ENCODE measurements at regions not wholly inside any gene's neighbourhood (a gene's known extent, or its start where the extent isn't known, plus 50 kb on each side); places are given as distances from the start of the nearest gene placed in this dataset.
"Not testable (repeated sequence)": the region's sequence is repeated elsewhere in the genome, so short reads cannot be mapped to it uniquely, and the experiment has no call there.

GRCh38 chr12:24632466-24632865, 316.4 kb downstream of the BCAT1 start:
- ATAC-seq, result no peak
- Mint-ChIP-seq H3K36me3 (ENCODE audit: low read depth) (no peaks in the 10 kb centered on the region), H3K4me1 (no peaks in the 10 kb centered on the region), H3K27ac (no peak overlapping the region), H3K9me3 (ENCODE audit: low read depth) (peaks cover 3% of the 10 kb centered on the region), H3K27me3 (no peaks in the 10 kb centered on the region), H3K4me3 (no peak overlapping the region)
- DNase-seq, result no peak
- ChIA-PET CTCF (no interaction called here), POLR2A (no interaction called here)
- intact Hi-C loops (cut with DNase I, micrococcal nuclease), result no loop called here

- ChIA-PET CTCF (no interaction called here), POLR2A (no interaction called here)
- intact Hi-C loops (cut with DNase I, micrococcal nuclease), result no loop called here
- H3K27me3 Mint-ChIP-seq, result no peaks in the 10 kb centered on the region
- H3K9me3 Mint-ChIP-seq (ENCODE audit: low read depth), result peaks cover 3% of the 10 kb centered on the region
- no peak overlapping the region for H3K4me3 Mint-ChIP-seq
- no peaks in the 10 kb centered on the region for H3K36me3 Mint-ChIP-seq (ENCODE audit: low read depth)
- H3K4me1 Mint-ChIP-seq, result no peaks in the 10 kb centered on the region
- H3K27ac Mint-ChIP-seq, result no peak overlapping the region
- no peak for DNase-seq
- ATAC-seq, result no peak
Measured at GRCh38 chr12:24631676-24632426, 317.1 kb downstream of the BCAT1 start.

GRCh38 chr12:24630856-24631255, 318.0 kb downstream of the BCAT1 start:
- H3K9me3 Mint-ChIP-seq (ENCODE audit: low read depth), result peaks cover 3% of the 10 kb centered on the region
- CTCF ChIA-PET, result no interaction called here
- no peak overlapping the region for H3K4me3 Mint-ChIP-seq
- H3K36me3 Mint-ChIP-seq (ENCODE audit: low read depth), result no peaks in the 10 kb centered on the region
- POLR2A ChIA-PET, result no interaction called here
- ATAC-seq, result no peak
- intact Hi-C loops (cut with DNase I, micrococcal nuclease), result no loop called here
- H3K4me1 Mint-ChIP-seq, result no peaks in the 10 kb centered on the region
- no peak overlapping the region for H3K27ac Mint-ChIP-seq
- no peak for DNase-seq
- no peaks in the 10 kb centered on the region for H3K27me3 Mint-ChIP-seq

GRCh38 chr12:24630446-24630845, 318.5 kb downstream of the BCAT1 start:
- Mint-ChIP-seq H3K36me3 (ENCODE audit: low read depth) (no peaks in the 10 kb centered on the region), H3K9me3 (ENCODE audit: low read depth) (peaks cover 3% of the 10 kb centered on the region), H3K4me1 (no peaks in the 10 kb centered on the region), H3K4me3 (no peak overlapping the region), H3K27ac (no peak overlapping the region), H3K27me3 (no peaks in the 10 kb centered on the region)
- ATAC-seq, result no peak
- no peak for DNase-seq
- intact Hi-C loops (cut with DNase I, micrococcal nuclease), result no loop called here
- CTCF ChIA-PET, result no interaction called here
- POLR2A ChIA-PET, result no interaction called here

GRCh38 chr12:24625103-24625502, 323.8 kb downstream of the BCAT1 start:
- ATAC-seq, result no peak
- POLR2A ChIA-PET, result no interaction called here
- H3K27me3 Mint-ChIP-seq, result peaks cover 4% of the 10 kb centered on the region
- no peak overlapping the region for H3K27ac Mint-ChIP-seq
- DNase-seq, result no peak
- intact Hi-C loops (cut with DNase I, micrococcal nuclease), result no loop called here
- no peak overlapping the region for H3K4me3 Mint-ChIP-seq
- H3K36me3 Mint-ChIP-seq (ENCODE audit: low read depth), result no peaks in the 10 kb centered on the region
- H3K4me1 Mint-ChIP-seq, result no peaks in the 10 kb centered on the region
- CTCF ChIA-PET, result no interaction called here
- peaks cover 13% of the 10 kb centered on the region for H3K9me3 Mint-ChIP-seq (ENCODE audit: low read depth)

GRCh38 chr12:24619954-24620353, 328.9 kb downstream of the BCAT1 start:
- not testable (repeated sequence) for H3K4me1 Mint-ChIP-seq, H3K27ac Mint-ChIP-seq
- CTCF ChIA-PET, result interaction anchor here (0.6 kb wide), 1 partner anchor 926 kb away, joined by 3 read pairs; no protein-coding TSS in a partner anchor

GRCh38 chr12:24617471-24617870, 331.4 kb downstream of the BCAT1 start:
- no peak for DNase-seq

More at GRCh38 chr12:24619954-24620353, 328.9 kb downstream of the BCAT1 start:
- DNase-seq; POLR2A ChIA-PET; intact Hi-C loops (cut with DNase I, micrococcal nuclease); H3K9me3 Mint-ChIP-seq (ENCODE audit: low read depth); H3K27me3 Mint-ChIP-seq; ATAC-seq; H3K36me3 Mint-ChIP-seq (ENCODE audit: low read depth); H3K4me3 Mint-ChIP-seq: not testable (repeated sequence)

GRCh38 chr12:24615967-24616411, 332.9 kb downstream of the BCAT1 start:
- peaks cover 3% of the 10 kb centered on the region for H3K9me3 Mint-ChIP-seq (ENCODE audit: low read depth)
- H3K27me3 Mint-ChIP-seq, result peaks cover 5% of the 10 kb centered on the region
- no peak overlapping the region for H3K4me3 Mint-ChIP-seq
- H3K36me3 Mint-ChIP-seq (ENCODE audit: low read depth), result no peaks in the 10 kb centered on the region
- intact Hi-C loops (cut with DNase I, micrococcal nuclease), result no loop called here
- ATAC-seq (no peak), DNase-seq (no peak)
- ChIA-PET POLR2A (no interaction called here), CTCF (no interaction called here)
- no peaks in the 10 kb centered on the region for H3K4me1 Mint-ChIP-seq
- H3K27ac Mint-ChIP-seq, result no peak overlapping the region

More at GRCh38 chr12:24617471-24617870, 331.4 kb downstream of the BCAT1 start:
- ATAC-seq, result no peak
- intact Hi-C loops (cut with DNase I, micrococcal nuclease), result no loop called here
- Mint-ChIP-seq H3K27me3 (peaks cover 5% of the 10 kb centered on the region), H3K27ac (no peak overlapping the region), H3K4me3 (no peak overlapping the region), H3K36me3 (ENCODE audit: low read depth) (no peaks in the 10 kb centered on the region), H3K4me1 (no peaks in the 10 kb centered on the region), H3K9me3 (ENCODE audit: low read depth) (peaks cover 5% of the 10 kb centered on the region)
- POLR2A ChIA-PET, result no interaction called here
- CTCF ChIA-PET, result no interaction called here

- intact Hi-C loops (cut with DNase I, micrococcal nuclease), result no loop called here
Measured at GRCh38 chr12:24608637-24609285, 340.1 kb downstream of the BCAT1 start.

GRCh38 chr12:24608108-24608507, 340.8 kb downstream of the BCAT1 start:
- no peak for ATAC-seq
- intact Hi-C loops (cut with DNase I, micrococcal nuclease), result no loop called here
- H3K4me3 Mint-ChIP-seq, result no peak overlapping the region

More at GRCh38 chr12:24608637-24609285, 340.1 kb downstream of the BCAT1 start:
- CTCF ChIA-PET, result interaction anchor here (0.8 kb wide), 1 partner anchor 11 kb away, joined by 3 read pairs; no protein-coding TSS in a partner anchor
- H3K27me3 Mint-ChIP-seq, result no peaks in the 10 kb centered on the region
- DNase-seq (no peak), ATAC-seq (no peak)
- no peak overlapping the region for H3K27ac Mint-ChIP-seq
- H3K4me1 Mint-ChIP-seq, result peaks cover 2% of the 10 kb centered on the region
- POLR2A ChIA-PET, result no interaction called here
- H3K36me3 Mint-ChIP-seq (ENCODE audit: low read depth), result no peaks in the 10 kb centered on the region
- peaks cover 6% of the 10 kb centered on the region for H3K9me3 Mint-ChIP-seq (ENCODE audit: low read depth)
- H3K4me3 Mint-ChIP-seq, result no peak overlapping the region

GRCh38 chr12:24605916-24606315, 343.0 kb downstream of the BCAT1 start:
- Mint-ChIP-seq H3K9me3 (ENCODE audit: low read depth) (peaks cover 3% of the 10 kb centered on the region), H3K4me3 (no peak overlapping the region), H3K36me3 (ENCODE audit: low read depth) (no peaks in the 10 kb centered on the region), H3K4me1 (peaks cover 3% of the 10 kb centered on the region), H3K27me3 (no peaks in the 10 kb centered on the region), H3K27ac (no peak overlapping the region)
- no peak for ATAC-seq
- no peak for DNase-seq
- POLR2A ChIA-PET, result no interaction called here
- intact Hi-C loops (cut with DNase I, micrococcal nuclease), result no loop called here
- CTCF ChIA-PET, result interaction anchor here (0.6 to 0.7 kb wide), 2 partner anchors 47 to 757 kb away, joined by 3 read pairs; no protein-coding TSS in a partner anchor

More at GRCh38 chr12:24608108-24608507, 340.8 kb downstream of the BCAT1 start:
- POLR2A ChIA-PET, result no interaction called here
- no peaks in the 10 kb centered on the region for H3K36me3 Mint-ChIP-seq (ENCODE audit: low read depth)
- peaks cover 2% of the 10 kb centered on the region for H3K4me1 Mint-ChIP-seq
- CTCF ChIA-PET, result interaction anchor here (0.8 kb wide), 1 partner anchor 10 kb away, joined by 3 read pairs; no protein-coding TSS in a partner anchor
- peaks cover 6% of the 10 kb centered on the region for H3K9me3 Mint-ChIP-seq (ENCODE audit: low read depth)
- H3K27ac Mint-ChIP-seq, result no peak overlapping the region
- H3K27me3 Mint-ChIP-seq, result no peaks in the 10 kb centered on the region
- DNase-seq, result no peak

GRCh38 chr12:24605466-24605865, 343.4 kb downstream of the BCAT1 start:
- H3K4me3 Mint-ChIP-seq, result no peak overlapping the region
- ChIA-PET POLR2A (no interaction called here), CTCF (interaction anchor here (0.6 to 0.7 kb wide), 2 partner anchors 48 to 758 kb away, joined by 3 read pairs; no protein-coding TSS in a partner anchor)
- H3K27me3 Mint-ChIP-seq, result no peaks in the 10 kb centered on the region
- no peak for DNase-seq
- H3K9me3 Mint-ChIP-seq (ENCODE audit: low read depth), result peaks cover 3% of the 10 kb centered on the region
- H3K36me3 Mint-ChIP-seq (ENCODE audit: low read depth), result no peaks in the 10 kb centered on the region
- ATAC-seq, result no peak
- intact Hi-C loops (cut with DNase I, micrococcal nuclease), result no loop called here
- H3K4me1 Mint-ChIP-seq, result peaks cover 6% of the 10 kb centered on the region
- no peak overlapping the region for H3K27ac Mint-ChIP-seq
